KOPT-K1 (cell line): ENCODE measurements at regions not wholly inside any gene's neighbourhood (a gene's known extent, or its start where the extent isn't known, plus 50 kb on each side); places are given as distances from the start of the nearest gene placed in this dataset.
"Not testable (repeated sequence)": the region's sequence is repeated elsewhere in the genome, so short reads cannot be mapped to it uniquely, and the experiment has no call there.

ENCODE experiments used
- H3K27ac ChIP-seq: fragments of 200-600 bp; sonication (generic); 2 replicates; pipeline ENCODE4 v1.5.1; 2016; ENCODE audit warnings: antibody characterized with exemption, mild to moderate bottlenecking, low read depth, low read length; ENCODE audit not compliant: poor library complexity, severe bottlenecking
- H3K36me3 ChIP-seq: fragments of 200-600 bp; sonication (generic); 2 replicates; pipeline ENCODE4 v1.5.1; 2017; ENCODE audit warnings: antibody characterized with exemption, mild to moderate bottlenecking, low read length, moderate library complexity; ENCODE audit not compliant: insufficient read depth
- H3K9me3 ChIP-seq: fragments of 200-600 bp; sonication (generic); 2 replicates; pipeline ENCODE4 v1.5.1; 2017; ENCODE audit warnings: antibody characterized with exemption, low read length, mild to moderate bottlenecking; ENCODE audit not compliant: insufficient read depth, poor library complexity, severe bottlenecking

GRCh38 chr11:96954587-96955242, 564.9 kb downstream of the JRKL start:
- Histone ChIP-seq H3K9me3 (no peaks in the 10 kb centered on the region), H3K36me3 (no peaks in the 10 kb centered on the region), H3K27ac (no peak overlapping the region)

DNA sequence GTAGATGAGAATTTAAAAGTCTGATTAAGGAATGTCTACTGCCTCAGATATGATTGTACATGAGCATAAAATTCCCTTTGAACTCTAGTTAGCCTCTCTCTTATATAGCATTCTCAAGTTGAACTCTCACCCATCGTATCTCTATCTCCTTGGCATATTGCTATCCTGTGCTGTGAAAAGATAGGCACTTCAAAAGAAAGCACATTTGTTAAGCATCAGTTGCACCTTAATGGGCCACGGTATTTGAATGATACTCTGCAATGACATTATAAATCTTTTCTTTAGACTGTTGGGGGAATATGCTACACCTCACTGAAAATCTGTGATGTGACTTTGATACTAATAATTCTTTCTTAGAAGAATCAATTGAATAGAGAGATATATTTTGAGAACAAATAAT, 570.7 kb downstream of the JRKL start:
- H3K36me3 ChIP-seq = no peaks in the 10 kb centered on the region
- H3K9me3 ChIP-seq = no peaks in the 10 kb centered on the region

DNA sequence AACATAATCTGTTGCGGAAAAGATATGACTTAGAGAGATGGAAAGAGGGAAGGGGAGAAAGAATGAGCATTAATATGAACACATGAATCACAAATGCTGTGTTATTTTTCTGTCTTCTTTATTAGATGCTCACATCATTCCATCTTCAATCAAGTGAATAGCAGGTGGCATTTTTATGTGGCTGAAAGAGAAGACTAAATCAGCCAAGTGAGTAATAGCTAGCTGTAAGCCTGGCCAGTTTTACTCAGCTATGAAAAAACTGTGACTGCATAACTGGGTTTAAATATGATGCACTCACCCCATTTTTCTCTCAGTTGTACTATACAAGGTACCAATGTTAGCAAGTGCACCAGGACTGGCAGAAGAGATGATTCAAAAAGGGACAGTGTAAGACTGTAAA, 571.1 kb downstream of the JRKL start:
- no peaks in the 10 kb centered on the region for H3K36me3 ChIP-seq
- no peaks in the 10 kb centered on the region for H3K9me3 ChIP-seq
- no peak overlapping the region for H3K27ac ChIP-seq

More for the DNA sequence above, 570.7 kb downstream of the JRKL start:
- H3K27ac ChIP-seq = no peak overlapping the region

DNA sequence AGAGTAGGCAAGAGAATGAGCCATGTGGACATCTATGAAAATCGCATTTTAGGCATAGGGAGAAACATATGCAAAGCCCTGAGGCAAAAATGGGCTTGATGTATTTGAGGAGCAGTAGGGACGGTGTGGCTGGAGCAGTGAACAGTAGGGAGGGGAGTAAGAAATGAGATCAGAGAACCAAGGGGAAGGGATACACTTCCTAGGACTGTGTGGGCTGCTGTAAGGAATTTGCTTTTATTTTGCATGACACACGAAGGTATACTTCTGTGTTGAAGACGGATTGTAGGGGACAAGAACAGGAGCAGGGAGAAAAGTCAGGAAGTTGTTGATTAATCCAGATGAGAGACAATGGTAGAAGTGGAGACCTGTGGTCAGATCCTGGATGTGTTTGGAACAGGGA, 572.1 kb downstream of the JRKL start:
- H3K27ac ChIP-seq = no peak overlapping the region
- H3K9me3 ChIP-seq = no peaks in the 10 kb centered on the region
- H3K36me3 ChIP-seq = no peaks in the 10 kb centered on the region

GRCh38 chr11:96963375-96963774, 573.6 kb downstream of the JRKL start:
- Histone ChIP-seq H3K9me3 (no peaks in the 10 kb centered on the region), H3K27ac (no peak overlapping the region), H3K36me3 (no peaks in the 10 kb centered on the region)

GRCh38 chr11:96964661-96965060, 574.8 kb downstream of the JRKL start:
- Histone ChIP-seq H3K27ac (no peak overlapping the region), H3K36me3 (no peaks in the 10 kb centered on the region), H3K9me3 (no peaks in the 10 kb centered on the region)

GRCh38 chr11:96967616-96968015, 577.8 kb downstream of the JRKL start:
- no peaks in the 10 kb centered on the region for H3K9me3 ChIP-seq
- no peak overlapping the region for H3K27ac ChIP-seq
- H3K36me3 ChIP-seq = no peaks in the 10 kb centered on the region

GRCh38 chr11:96969251-96969650, 579.4 kb downstream of the JRKL start:
- Histone ChIP-seq H3K27ac (no peak overlapping the region), H3K9me3 (no peaks in the 10 kb centered on the region), H3K36me3 (no peaks in the 10 kb centered on the region)

DNA sequence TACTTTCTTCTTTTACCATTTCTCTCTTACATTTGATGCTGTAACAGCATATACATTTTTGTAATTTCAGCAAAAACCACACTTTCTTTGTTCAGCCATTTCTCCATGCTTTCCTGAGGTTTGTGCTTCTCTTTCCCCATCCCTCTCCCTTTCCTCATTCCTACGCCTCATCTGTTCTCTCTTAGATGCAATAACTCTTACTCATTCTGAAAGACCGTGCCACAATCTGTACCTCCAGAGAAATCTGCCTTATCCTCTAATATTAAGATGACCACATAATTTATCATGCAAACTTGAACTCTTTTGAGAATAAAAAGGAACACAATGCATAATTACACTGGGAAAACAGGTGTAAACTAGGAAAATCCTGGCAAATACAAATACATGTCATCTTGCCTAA, 588.9 kb downstream of the JRKL start:
- Histone ChIP-seq H3K36me3 (no peaks in the 10 kb centered on the region), H3K9me3 (no peaks in the 10 kb centered on the region), H3K27ac (no peak overlapping the region)

DNA sequence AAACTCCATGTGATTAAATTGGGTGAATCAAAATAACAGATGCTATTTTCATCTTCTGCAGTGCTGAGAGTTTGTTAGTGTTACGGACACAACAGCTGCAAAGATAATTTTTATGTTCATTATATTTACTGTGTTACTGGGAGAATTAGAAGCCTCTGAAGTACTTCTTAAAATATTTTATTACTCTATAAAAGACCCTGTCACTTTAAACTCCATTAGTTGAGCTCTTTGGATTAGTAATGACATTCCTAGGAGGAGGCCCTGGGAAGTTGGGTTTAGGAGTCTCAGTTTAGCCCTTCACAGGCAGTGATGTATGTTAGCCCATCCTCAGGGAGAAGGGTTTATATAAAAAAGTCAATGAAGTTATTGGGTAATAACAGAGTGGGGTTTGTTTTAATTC, 596.7 kb downstream of the JRKL start:
- Histone ChIP-seq H3K36me3 (no peaks in the 10 kb centered on the region), H3K9me3 (no peaks in the 10 kb centered on the region), H3K27ac (no peak overlapping the region)

DNA sequence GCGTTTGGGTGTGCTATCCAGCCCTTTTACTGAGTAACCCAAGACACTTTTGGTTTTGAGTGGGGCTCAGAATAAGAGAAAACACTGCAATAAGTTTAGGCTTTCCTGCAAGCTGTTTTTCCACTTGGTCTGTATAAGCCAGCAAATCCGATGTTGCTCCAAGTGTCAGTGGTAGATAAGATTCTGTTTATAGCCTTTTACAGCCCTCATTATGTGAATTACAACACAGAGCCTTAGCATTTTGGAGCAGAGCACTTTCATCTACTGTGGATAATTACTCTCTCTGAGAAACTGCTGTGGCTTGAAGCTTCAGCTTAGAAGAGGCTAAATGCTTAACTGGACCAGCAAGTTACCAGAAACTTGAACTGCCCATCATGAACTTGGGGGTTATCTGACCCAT, 601.1 kb downstream of the JRKL start:
- H3K36me3 ChIP-seq = no peaks in the 10 kb centered on the region
- H3K27ac ChIP-seq = no peak overlapping the region
- H3K9me3 ChIP-seq = no peaks in the 10 kb centered on the region

- Histone ChIP-seq H3K9me3 (no peaks in the 10 kb centered on the region), H3K27ac (no peak overlapping the region), H3K36me3 (no peaks in the 10 kb centered on the region)
These were observed 610.7 kb downstream of the JRKL start for GRCh38 chr11:97000481-97000880.

DNA sequence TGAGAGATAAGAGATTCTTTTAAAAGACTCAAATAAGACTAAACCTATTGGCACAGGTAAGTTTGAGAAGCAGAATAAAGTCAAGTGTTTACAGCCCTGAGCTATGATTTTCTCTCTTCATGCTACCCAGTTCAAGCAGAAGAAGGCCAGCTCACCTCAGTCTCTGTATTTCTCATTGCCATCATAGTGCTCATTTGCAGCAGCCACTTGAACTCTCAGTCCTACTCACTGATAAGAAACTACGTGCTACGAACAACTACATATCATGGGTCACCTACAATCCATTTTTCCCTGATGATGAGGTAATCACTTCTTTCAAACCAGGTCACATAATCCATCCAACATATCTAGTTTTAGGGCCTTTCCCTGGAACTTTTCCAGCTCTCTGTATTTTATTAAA, 617.5 kb downstream of the JRKL start:
- no peaks in the 10 kb centered on the region for H3K36me3 ChIP-seq
- no peaks in the 10 kb centered on the region for H3K9me3 ChIP-seq
- no peak overlapping the region for H3K27ac ChIP-seq

DNA sequence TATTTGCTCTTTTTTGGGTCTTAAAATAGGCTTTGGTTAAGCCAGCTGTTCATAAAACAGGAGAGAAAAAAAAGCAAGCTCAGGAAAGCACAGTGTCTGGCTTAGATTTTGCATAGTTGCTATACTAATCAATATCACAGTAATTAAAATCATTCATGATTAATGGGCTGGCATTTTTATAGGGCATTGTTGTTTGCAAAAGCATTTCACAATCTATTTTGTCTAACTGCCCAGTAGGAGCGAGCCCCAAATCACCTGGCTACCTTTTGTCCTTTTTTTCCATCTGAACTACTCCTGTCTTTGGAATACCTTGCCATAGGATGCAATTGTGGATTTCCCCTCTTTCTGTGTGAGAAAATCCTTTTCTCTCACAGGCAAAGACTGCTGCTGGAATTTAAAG, 619.8 kb downstream of the JRKL start:
- Histone ChIP-seq H3K36me3 (no peaks in the 10 kb centered on the region), H3K27ac (no peak overlapping the region), H3K9me3 (no peaks in the 10 kb centered on the region)

GRCh38 chr11:97010997-97011396, 621.2 kb downstream of the JRKL start:
- H3K36me3 ChIP-seq, H3K27ac ChIP-seq, H3K9me3 ChIP-seq: not testable (repeated sequence)

GRCh38 chr11:97015327-97015726, 625.5 kb downstream of the JRKL start:
- H3K9me3 ChIP-seq = no peaks in the 10 kb centered on the region
- H3K27ac ChIP-seq = no peak overlapping the region
- no peaks in the 10 kb centered on the region for H3K36me3 ChIP-seq
